PC-9 (cell line): ENCODE measurements at regions not wholly inside any gene's neighbourhood (a gene's known extent, or its start where the extent isn't known, plus 50 kb on each side); places are given as distances from the start of the nearest gene placed in this dataset.
A peak's percentile ranks its signal among the peaks of the same experiment; 100 is the strongest.

ENCODE experiments used
- BruUV-seq: library from RNA; stranded (reverse); fragments of 400-500 nt; replicated peaks from 2 replicates; lab custom pipeline; 2021; lab: Mats Ljungman, UMichigan
- CTCF ChIA-PET: fragments of 300-600 bp; sonication (Branson Sonifier 250); formaldehyde crosslinking; loops from one replicate; lab custom pipeline; 2022; ENCODE audit warnings: antibody characterized with exemption; lab: Charles Lee
- POLR2A ChIA-PET: fragments of 300-600 bp; sonication (Branson Sonifier 250); formaldehyde crosslinking; loops from one replicate; lab custom pipeline; 2022; ENCODE audit warnings: antibody characterized with exemption; ENCODE audit not compliant: unreplicated experiment; lab: Charles Lee
- DNase-seq, 2 experiments: peaks; one replicate each; pipeline versions ENCODE4 v3.0.0 to v3.0.0-alpha.2; 2015 to 2022; ENCODE audit warnings: mixed read lengths in 1 of 2
- H2AFZ ChIP-seq: fragments of 200-600 bp; sonication (generic); 2 replicates; pipeline ENCODE4 v1.8.1; 2017; ENCODE audit warnings: antibody characterized with exemption
- H3F3A ChIP-seq: fragments of 200-600 bp; sonication (generic); 2 replicates; pipeline ENCODE4 v1.8.1; 2017; ENCODE audit warnings: antibody characterized with exemption, mild to moderate bottlenecking, low read depth; ENCODE audit not compliant: insufficient read depth
- H3K27ac ChIP-seq: fragments of 200-600 bp; sonication (generic); 2 replicates; pipeline ENCODE4 v1.6.1; 2016; ENCODE audit warnings: mixed run types
- H3K27me3 ChIP-seq: fragments of 200-600 bp; sonication (generic); 2 replicates; pipeline ENCODE4 v1.6.1; 2016; ENCODE audit warnings: low read depth, mixed run types; ENCODE audit not compliant: insufficient read depth
- H3K36me3 ChIP-seq: fragments of 200-600 bp; sonication (generic); 2 replicates; pipeline ENCODE4 v1.6.1; 2016; ENCODE audit warnings: low read depth, mixed run types
- H3K4me1 ChIP-seq: fragments of 200-600 bp; sonication (generic); replicated peaks from 2 replicates; pipeline ENCODE4 v1.6.1; 2016; ENCODE audit warnings: mixed run types; ENCODE audit not compliant: insufficient read depth
- H3K4me2 ChIP-seq: fragments of 200-600 bp; sonication (generic); 2 replicates; pipeline ENCODE4 v1.6.1; 2017; ENCODE audit warnings: mixed run types
- H3K4me3 ChIP-seq: fragments of 200-600 bp; sonication (generic); 2 replicates; pipeline ENCODE4 v1.6.1; 2016; ENCODE audit warnings: mixed run types
- H3K79me2 ChIP-seq: fragments of 200-600 bp; sonication (generic); 2 replicates; pipeline ENCODE4 v1.6.1; 2017; ENCODE audit warnings: low read depth, mixed run types
- H3K9me2 ChIP-seq: fragments of 200-600 bp; sonication (generic); 2 replicates; pipeline ENCODE4 v1.8.1; 2017; ENCODE audit warnings: mild to moderate bottlenecking; ENCODE audit not compliant: insufficient read depth
- H3K9me3 ChIP-seq: fragments of 200-600 bp; sonication (generic); 2 replicates; pipeline ENCODE4 v1.8.1; 2016; ENCODE audit warnings: low read depth; ENCODE audit not compliant: insufficient read depth
- H4K20me1 ChIP-seq: fragments of 200-600 bp; sonication (generic); 2 replicates; pipeline ENCODE4 v1.8.1; 2017; ENCODE audit not compliant: insufficient read depth
- CTCF ChIP-seq: fragments of 200-600 bp; sonication (generic); conservative IDR thresholded peaks from 2 replicates; pipeline ENCODE4 v1.6.1; 2017; ENCODE audit warnings: mixed run types, antibody characterized with exemption, mild to moderate bottlenecking, moderate library complexity
- EZH2 ChIP-seq: fragments of 200-600 bp; sonication (generic); IDR thresholded peaks from 2 replicates; pipeline ENCODE4 v1.8.0; 2017; ENCODE audit warnings: antibody characterized with exemption, low read depth
- intact Hi-C: fragments of 100-400 bp; cut with micrococcal nuclease; formaldehyde crosslinking; loops from one replicate; pipeline ENCODE4 v1.10.0; 2022; ENCODE audit not compliant: unreplicated experiment

DNA sequence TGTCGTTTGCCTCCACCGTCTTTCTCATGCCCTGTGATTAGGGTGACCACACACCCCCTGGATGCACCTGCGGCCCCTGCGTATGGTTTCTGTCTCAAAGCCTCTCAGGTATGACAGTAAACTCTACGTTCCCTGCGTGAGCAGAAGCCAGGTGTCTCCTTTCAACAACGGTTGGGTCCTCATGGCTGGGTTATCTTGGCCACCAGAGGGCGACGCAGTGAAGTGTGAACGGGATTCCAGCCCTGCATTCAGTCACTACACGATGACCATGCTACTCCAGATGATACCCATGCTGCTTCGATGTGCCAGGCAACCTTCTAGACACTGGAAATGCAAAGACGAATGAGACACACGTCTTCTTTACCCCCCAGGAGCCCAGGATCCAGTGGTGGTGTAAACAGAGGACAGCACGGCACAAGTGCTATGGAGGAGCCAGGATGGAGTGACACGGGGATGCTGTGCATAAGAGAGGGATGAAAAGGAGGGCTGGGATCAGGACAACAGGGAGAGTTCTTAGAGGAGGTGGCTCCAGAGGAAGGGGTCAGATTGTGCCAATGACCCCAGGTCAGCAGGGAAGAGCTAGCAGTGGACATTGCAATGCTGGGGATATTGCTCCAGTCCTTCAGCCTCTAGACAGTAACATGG is 228.1 kb upstream of the PFKP start:
- ChIA-PET CTCF (no interaction called here), POLR2A (no interaction called here)
- no peak overlapping the region for H3K27ac ChIP-seq
- peak in 1 of 2 experiments; percentile 18 for DNase-seq
- no peak overlapping the region for H2AFZ ChIP-seq
- no peaks in the 10 kb centered on the region for H3K9me2 ChIP-seq
- no peak overlapping the region for H3K4me3 ChIP-seq
- H3K36me3 ChIP-seq, result no peaks in the 10 kb centered on the region
- H3K79me2 ChIP-seq, result no peaks in the 10 kb centered on the region
- H3K27me3 ChIP-seq, result peaks cover 62% of the 10 kb centered on the region
- no peaks in the 10 kb centered on the region for H3F3A ChIP-seq
- TF ChIP-seq CTCF, result peak; percentile 49; the same call in 1 of the 2 replicates
- TF ChIP-seq EZH2, result no peak
- intact Hi-C loops, result loop anchor here (1.0 kb wide), 1 partner anchor 204 kb away; no protein-coding TSS in a partner anchor
- H4K20me1 ChIP-seq, result no peaks in the 10 kb centered on the region
- H3K9me3 ChIP-seq, result no peaks in the 10 kb centered on the region
- no peak overlapping the region for H3K4me2 ChIP-seq
- no TSS peak for BruUV-seq
- H3K4me1 ChIP-seq, result no peaks in the 10 kb centered on the region

DNA sequence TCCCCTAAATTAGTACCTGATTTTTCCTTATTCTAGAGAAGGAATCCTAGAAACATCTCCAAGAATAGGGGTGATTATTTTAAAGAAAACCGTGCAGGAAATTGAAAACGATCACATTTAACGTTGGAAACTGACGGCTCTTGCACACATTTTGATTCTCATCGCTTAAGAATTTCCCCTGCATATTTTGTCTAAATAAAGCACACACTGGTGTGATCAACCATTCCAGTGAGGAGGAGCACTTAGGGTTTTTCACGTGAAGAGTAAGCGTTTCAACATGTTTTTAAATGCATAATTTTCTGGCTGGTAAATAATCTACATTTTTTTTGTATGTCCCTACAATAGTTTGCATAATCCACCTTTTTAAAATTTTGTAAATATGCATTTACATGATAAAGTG is 229.7 kb upstream of the PFKP start:
- no TSS peak for BruUV-seq
- H3K4me2 ChIP-seq, result no peak overlapping the region

DNA sequence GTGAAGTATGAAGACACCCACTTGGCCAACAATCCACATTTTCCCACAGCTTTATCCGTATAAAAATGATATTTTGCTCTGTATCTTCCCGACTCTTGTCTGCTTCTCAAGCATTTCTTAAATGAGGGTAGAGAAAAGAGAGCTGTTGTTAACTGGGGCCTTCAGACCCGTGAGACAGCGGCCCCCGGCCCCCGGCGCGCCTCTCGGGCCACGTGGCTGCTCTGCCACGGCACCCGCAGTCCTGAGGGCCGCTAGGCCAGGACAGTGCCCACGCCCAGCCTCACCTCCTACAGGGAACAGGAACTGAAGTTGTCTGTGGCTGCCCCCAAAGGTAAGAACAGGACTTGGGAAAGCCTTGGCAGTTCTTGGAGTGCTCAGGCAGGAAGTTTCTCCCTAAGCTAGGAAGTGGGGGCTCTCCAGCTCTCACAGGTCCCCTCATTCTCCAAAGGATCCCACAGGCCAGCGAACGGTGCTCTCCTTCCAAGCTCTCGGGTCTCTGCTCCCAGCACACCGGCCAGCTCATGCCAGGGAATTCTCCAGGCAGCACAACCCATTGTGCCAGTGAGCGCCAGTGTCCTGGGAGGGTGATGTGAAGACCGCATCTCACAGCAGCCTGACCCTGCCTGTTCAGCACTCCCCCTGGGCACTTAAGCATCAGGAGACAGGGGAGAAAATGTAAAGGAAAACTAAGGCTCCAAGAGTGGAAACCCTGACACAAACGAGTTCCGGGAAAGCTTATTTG is 230.3 kb upstream of the PFKP start:
- intact Hi-C loops, result no loop called here
- Histone ChIP-seq H3K4me2 (no peak overlapping the region), H3K4me1 (no peaks in the 10 kb centered on the region), H2AFZ (no peak overlapping the region), H3F3A (no peaks in the 10 kb centered on the region), H3K9me2 (no peaks in the 10 kb centered on the region), H3K9me3 (no peaks in the 10 kb centered on the region), H3K27me3 (peaks cover 55% of the 10 kb centered on the region), H3K27ac (no peak overlapping the region), H3K4me3 (no peak overlapping the region), H4K20me1 (no peaks in the 10 kb centered on the region), H3K36me3 (no peaks in the 10 kb centered on the region), H3K79me2 (no peaks in the 10 kb centered on the region)
- DNase-seq, result no peak
- ChIA-PET CTCF (interaction anchor here (0.5 kb wide), 1 partner anchor 86 kb away, joined by 3 read pairs; no protein-coding TSS in a partner anchor), POLR2A (no interaction called here)
- TF ChIP-seq CTCF (no peak), EZH2 (no peak)
- no TSS peak for BruUV-seq

More for the DNA sequence above, 229.7 kb upstream of the PFKP start:
- Histone ChIP-seq H2AFZ (no peak overlapping the region), H4K20me1 (no peaks in the 10 kb centered on the region), H3K27me3 (peaks cover 57% of the 10 kb centered on the region), H3K9me3 (no peaks in the 10 kb centered on the region), H3K4me1 (no peaks in the 10 kb centered on the region), H3K27ac (no peak overlapping the region), H3K36me3 (no peaks in the 10 kb centered on the region), H3K9me2 (no peaks in the 10 kb centered on the region), H3F3A (no peaks in the 10 kb centered on the region), H3K79me2 (no peaks in the 10 kb centered on the region), H3K4me3 (no peak overlapping the region)
- POLR2A ChIA-PET, result no interaction called here
- intact Hi-C loops, result no loop called here
- DNase-seq, result no peak
- TF ChIP-seq EZH2, result no peak
- TF ChIP-seq CTCF, result no peak
- CTCF ChIA-PET, result no interaction called here
